NCI-H2107 (cell line): ENCODE measurements at regions not wholly inside any gene's neighbourhood (a gene's known extent, or its start where the extent isn't known, plus 50 kb on each side); places are given as distances from the start of the nearest gene placed in this dataset.

Source experiments
- DNase-seq: peaks from one replicate; lab custom pipeline; 2025; lab: John Stamatoyannopoulos, UW

GRCh38 chr4:129420637-129421036, 324.7 kb downstream of the C4orf33 start:
- DNase-seq = no peak

- DNase-seq = no peak
Observed at GRCh38 chr4:129422277-129422676, 326.3 kb downstream of the C4orf33 start.

- DNase-seq = no peak
Observed at GRCh38 chr4:129428454-129428853, 332.5 kb downstream of the C4orf33 start.

GRCh38 chr4:129429581-129430320, 333.8 kb downstream of the C4orf33 start:
- no peak for DNase-seq

- no peak for DNase-seq
Observed at GRCh38 chr4:129437347-129437746, 341.4 kb downstream of the C4orf33 start.

GRCh38 chr4:129438456-129438981, 342.6 kb downstream of the C4orf33 start:
- no peak for DNase-seq

- DNase-seq = no peak
Observed at GRCh38 chr4:129446074-129446473, 350.1 kb downstream of the C4orf33 start.

- DNase-seq = no peak
Observed at GRCh38 chr4:129453524-129454200, 357.7 kb downstream of the C4orf33 start.

- peak; percentile 35 for DNase-seq
Observed at GRCh38 chr4:129455482-129455881, 359.5 kb downstream of the C4orf33 start.

- DNase-seq = no peak
Observed at GRCh38 chr4:129468624-129469023, 372.7 kb downstream of the C4orf33 start.

- DNase-seq = no peak
Observed at GRCh38 chr4:129474698-129475097, 378.7 kb downstream of the C4orf33 start.

GRCh38 chr4:129481107-129481506, 385.2 kb downstream of the C4orf33 start:
- DNase-seq = no peak

- DNase-seq = no peak
Observed at GRCh38 chr4:129488427-129488826, 392.5 kb downstream of the C4orf33 start.

GRCh38 chr4:129490516-129490915, 394.6 kb downstream of the C4orf33 start:
- DNase-seq = no peak

GRCh38 chr4:129498626-129499025, 402.7 kb downstream of the C4orf33 start:
- DNase-seq = no peak

GRCh38 chr4:129514852-129515251, 418.9 kb downstream of the C4orf33 start:
- DNase-seq = no peak

GRCh38 chr4:129515356-129515755, 419.4 kb downstream of the C4orf33 start:
- no peak for DNase-seq

GRCh38 chr4:129526812-129527211, 430.9 kb downstream of the C4orf33 start:
- DNase-seq = no peak

- DNase-seq = no peak
Observed at GRCh38 chr4:129531253-129531652, 435.3 kb downstream of the C4orf33 start.

GRCh38 chr4:129532573-129532972, 436.6 kb downstream of the C4orf33 start:
- no peak for DNase-seq

- no peak for DNase-seq
Observed at GRCh38 chr4:129543299-129543698, 447.3 kb downstream of the C4orf33 start.

GRCh38 chr4:129545599-129546278, 449.8 kb downstream of the C4orf33 start:
- no peak for DNase-seq

- no peak for DNase-seq
Observed at GRCh38 chr4:129546531-129546930, 450.6 kb downstream of the C4orf33 start.
